SK-N-SH (cell line): ENCODE measurements at regions not wholly inside any gene's neighbourhood (a gene's known extent, or its start where the extent isn't known, plus 50 kb on each side); places are given as distances from the start of the nearest gene placed in this dataset.

Source experiments
- CTCF ChIA-PET: fragments of 300-600, 350-600 bp; formaldehyde crosslinking; extraction: SDS; loops from one replicate; lab custom pipeline; 2021; lab: Yijun Ruan, JAX
- POLR2A ChIA-PET: fragments of 350-600 bp; sonication (Branson Sonifier 250); formaldehyde crosslinking; extraction: SDS; loops from one replicate; lab custom pipeline; 2020; ENCODE audit warnings: antibody characterized with exemption, inconsistent platforms; lab: Yijun Ruan, JAX
- DNase-seq: peaks from one replicate; pipeline ENCODE4 v3.0.0; 2012
- H2AFZ ChIP-seq: fragments of 200-600 bp; sonication (generic); 2 replicates; pipeline ENCODE4 v1.8.1; 2016; ENCODE audit warnings: antibody characterized with exemption, mild to moderate bottlenecking, low read depth
- H3F3A ChIP-seq: fragments of 200-600 bp; sonication (generic); replicated peaks from 2 replicates; pipeline ENCODE3; 2016; ENCODE audit warnings: antibody characterized with exemption, mild to moderate bottlenecking; ENCODE audit not compliant: insufficient read depth
- H3K27ac ChIP-seq, 2 experiments: fragments of 200-500 bp in 1 of 2; fragments of 200-600 bp in 1 of 2; sonication (Bioruptor generic) in 1 of 2; sonication (generic), shearing (Covaris generic) in 1 of 2; 2 replicates each; pipeline versions ENCODE4 v1.5.1 to v1.6.1; 2014 to 2016; ENCODE audit warnings: low read depth in 2 of 2, inconsistent platforms in 1 of 2, low read length in 1 of 2, mild to moderate bottlenecking in 1 of 2, mixed read lengths in 1 of 2
- H3K27me3 ChIP-seq: fragments of 200-600 bp; sonication (generic), shearing (Covaris generic); 2 replicates; pipeline ENCODE4 v1.6.1; 2016; ENCODE audit warnings: mixed run types; ENCODE audit not compliant: insufficient read depth
- H3K36me3 ChIP-seq, 2 experiments: fragments of 200-500 bp in 1 of 2; fragments of 200-600 bp in 1 of 2; sonication (Bioruptor generic) in 1 of 2; sonication (generic) in 1 of 2; replicated peaks in 1 of 2; 2 replicates each; pipeline versions ENCODE3 to v1.5.1; 2014 to 2016; ENCODE audit warnings: low read length in 1 of 2, mild to moderate bottlenecking in 1 of 2; ENCODE audit not compliant: insufficient read depth in 2 of 2, control insufficient read depth in 1 of 2
- H3K4me1 ChIP-seq, 2 experiments: fragments of 200-500 bp in 1 of 2; fragments of 200-600 bp in 1 of 2; sonication (Bioruptor generic) in 1 of 2; sonication (generic), shearing (Covaris generic) in 1 of 2; 2 replicates each; pipeline versions ENCODE4 v1.5.1 to v1.6.1; 2014 to 2016; ENCODE audit warnings: low read depth in 1 of 2, low read length in 1 of 2, mixed run types in 1 of 2; ENCODE audit not compliant: insufficient read depth in 2 of 2, control insufficient read depth in 1 of 2
- H3K4me2 ChIP-seq: fragments of 200-600 bp; sonication (generic), shearing (Covaris generic); 2 replicates; pipeline ENCODE4 v1.6.1; 2017; ENCODE audit warnings: mixed run types
- H3K4me3 ChIP-seq, 2 experiments: fragments of 200-500 bp in 1 of 2; fragments of 200-600 bp in 1 of 2; sonication (Bioruptor generic) in 1 of 2; sonication (generic), shearing (Covaris generic) in 1 of 2; 2 replicates each; pipeline versions ENCODE4 v1.5.1 to v1.8.1; 2014 to 2016; ENCODE audit warnings: low read depth in 2 of 2, inconsistent platforms in 1 of 2, low read length in 1 of 2, mild to moderate bottlenecking in 1 of 2, mixed read lengths in 1 of 2, moderate library complexity in 1 of 2
- H3K79me2 ChIP-seq: fragments of 200-600 bp; sonication (generic); 2 replicates; pipeline ENCODE4 v1.8.1; 2017; ENCODE audit warnings: mild to moderate bottlenecking; ENCODE audit not compliant: insufficient read depth
- H3K9ac ChIP-seq: fragments of 200-600 bp; sonication (generic); 2 replicates; pipeline ENCODE4 v1.6.1; 2017; ENCODE audit warnings: mixed run types
- H3K9me2 ChIP-seq: fragments of 200-600 bp; sonication (generic); 2 replicates; pipeline ENCODE4 v1.6.1; 2017; ENCODE audit warnings: mixed run types
- H3K9me3 ChIP-seq: fragments of 200-600 bp; sonication (generic); 2 replicates; pipeline ENCODE4 v1.6.1; 2017; ENCODE audit warnings: mixed run types, mild to moderate bottlenecking, moderate library complexity
- H4K20me1 ChIP-seq: fragments of 200-600 bp; sonication (generic); 2 replicates; pipeline ENCODE4 v1.6.1; 2017; ENCODE audit warnings: mild to moderate bottlenecking, mixed run types; ENCODE audit not compliant: insufficient read depth
- CTCF ChIP-seq: fragments of 200-600 bp; sonication (generic); IDR thresholded peaks from 2 replicates; pipeline ENCODE4 v1.6.1; 2017; ENCODE audit warnings: antibody characterized with exemption, mild to moderate bottlenecking, moderate library complexity
- EZH2phosphoT487 ChIP-seq: fragments of 200-600 bp; sonication (generic); IDR thresholded peaks from 2 replicates; pipeline ENCODE4 v1.6.1; 2017; ENCODE audit warnings: low read depth, mixed run types, mild to moderate bottlenecking, antibody characterized with exemption, moderate library complexity, borderline replicate concordance
- FOSL2 ChIP-seq: IDR thresholded peaks from 2 replicates; pipeline ENCODE4 v1.4.0; 2012; ENCODE audit warnings: low read depth, mild to moderate bottlenecking, moderate library complexity, borderline replicate concordance
- FOXM1 ChIP-seq: IDR thresholded peaks from 2 replicates; pipeline ENCODE4 v1.4.0; 2012; ENCODE audit warnings: low read depth, mild to moderate bottlenecking
- JUND ChIP-seq: IDR thresholded peaks from 2 replicates; pipeline ENCODE4 v1.4.0; 2012
- MEF2A ChIP-seq: IDR thresholded peaks from 2 replicates; pipeline ENCODE4 v1.4.0; 2012; ENCODE audit warnings: low read depth, borderline replicate concordance
- NFIC ChIP-seq: IDR thresholded peaks from 2 replicates; pipeline ENCODE4 v1.4.0; 2012; ENCODE audit warnings: borderline replicate concordance
- PBX3 ChIP-seq: IDR thresholded peaks from 2 replicates; pipeline ENCODE4; 2012
- RAD21 ChIP-seq: IDR thresholded peaks from 2 replicates; pipeline ENCODE4 v1.6.1; 2012; ENCODE audit warnings: mild to moderate bottlenecking, low read length
- RCOR1 ChIP-seq: fragments of 150-350 bp; IDR thresholded peaks from 2 replicates; pipeline ENCODE4 v1.6.1; 2017; ENCODE audit warnings: antibody characterized with exemption, low read length
- REST ChIP-seq: IDR thresholded peaks from 2 replicates; pipeline ENCODE4 v1.6.1; 2012; ENCODE audit warnings: mild to moderate bottlenecking, low read depth, low read length, moderate library complexity
- RXRA ChIP-seq: IDR thresholded peaks from 2 replicates; pipeline ENCODE4 v1.4.0; 2012; ENCODE audit warnings: low read depth, mild to moderate bottlenecking, borderline replicate concordance
- SMC3 ChIP-seq: IDR thresholded peaks from 2 replicates; pipeline ENCODE4 v1.6.1; 2012; ENCODE audit warnings: low read depth, low read length, improper control_type of control experiment
- TCF12 ChIP-seq: IDR thresholded peaks from 2 replicates; pipeline ENCODE4 v1.4.0; 2012
- USF1 ChIP-seq: IDR thresholded peaks from 2 replicates; pipeline ENCODE4 v1.4.0; 2012; ENCODE audit warnings: low read depth, borderline replicate concordance
- USF2 ChIP-seq: fragments of 150-350 bp; IDR thresholded peaks from 2 replicates; pipeline ENCODE4 v1.6.1; 2017; ENCODE audit warnings: antibody characterized with exemption, low read length, low read depth, borderline replicate concordance

GRCh38 chr10:4436103-4436502 is 389.9 kb upstream of the AKR1E2 start:
- DNase-seq = no peak
- CTCF ChIA-PET = no interaction called here

More at GRCh38 chr10:4436103-4436502, 389.9 kb upstream of the AKR1E2 start:
- Histone ChIP-seq H3K4me3 (no peak overlapping the region), H2AFZ (no peak overlapping the region), H3K9me2 (no peaks in the 10 kb centered on the region)
- TF ChIP-seq CTCF (no peak), TCF12 (no peak), EZH2phosphoT487 (no peak), REST (no peak), SMC3 (no peak), NFIC (no peak), MEF2A (no peak), FOXM1 (no peak), RXRA (no peak), USF2 (no peak), RCOR1 (no peak), RAD21 (no peak), FOSL2 (no peak), JUND (no peak), PBX3 (no peak), USF1 (no peak)
- TF ChIP-seq, all 33 proteins: peak for 0
- Histone ChIP-seq H4K20me1 (no peaks in the 10 kb centered on the region), H3K36me3 (no peaks in the 10 kb centered on the region), H3K27me3 (no peaks in the 10 kb centered on the region), H3K9ac (no peak overlapping the region), H3K79me2 (no peaks in the 10 kb centered on the region), H3K9me3 (no peaks in the 10 kb centered on the region), H3K4me1 (peaks cover 0 to 3% of the 10 kb centered on the region in 2 experiments; a peak in 2 of 4 replicates), H3K27ac (no peak overlapping the region), H3F3A (no peaks in the 10 kb centered on the region), H3K4me2 (no peak overlapping the region)
- POLR2A ChIA-PET = no interaction called here
